ENCODE measurements at regions not wholly inside any gene's neighbourhood (a gene's known extent, or its start where the extent isn't known, plus 50 kb on each side); places are given as distances from the start of the nearest gene placed in this dataset.

- TF ChIP-seq POLR2A (IDR thresholded peaks at IDR 0.05): no peak
- TF ChIP-seq CTCF (IDR thresholded peaks at IDR 0.05): no peak
- TF ChIP-seq POLR2AphosphoS5 (IDR thresholded peaks at IDR 0.05): no peak
- H3K9me3 ChIP-seq: no peaks in the 10 kb centered on the region
Measured at GRCh38 chr10:61842755-61843497, 58.6 kb upstream of the ARID5B start.

GRCh38 chr10:61844116-61844822 is 57.2 kb upstream of the ARID5B start:
- Histone ChIP-seq H3K36me3 (no peaks in the 10 kb centered on the region), H3K4me3 (no peak overlapping the region), H3K27ac (no peak overlapping the region), H3K27me3 (no peaks in the 10 kb centered on the region), H3K4me1 (no peaks in the 10 kb centered on the region), H3K9me3 (no peaks in the 10 kb centered on the region)
- no peak for TF ChIP-seq POLR2AphosphoS5 (IDR thresholded peaks at IDR 0.05)
- TF ChIP-seq POLR2A (IDR thresholded peaks at IDR 0.05): no peak
- TF ChIP-seq CTCF (IDR thresholded peaks at IDR 0.05): no peak
- intact Hi-C loops (cut with DNase I; ENCODE audit: low total_unique reads): no loop called here
- no peak for DNase-seq (ENCODE audit: low spot score in 2 of 2)

More at GRCh38 chr10:61842755-61843497, 58.6 kb upstream of the ARID5B start:
- H3K4me3 ChIP-seq: no peak overlapping the region
- intact Hi-C loops (cut with DNase I; ENCODE audit: low total_unique reads): no loop called here
- H3K27me3 ChIP-seq: no peaks in the 10 kb centered on the region
- H3K36me3 ChIP-seq: no peaks in the 10 kb centered on the region
- DNase-seq (ENCODE audit: low spot score in 2 of 2): no peak
- H3K27ac ChIP-seq: no peak overlapping the region
- no peaks in the 10 kb centered on the region for H3K4me1 ChIP-seq

- no peak for DNase-seq (ENCODE audit: low spot score in 2 of 2)
Measured at GRCh38 chr10:61845196-61845949, 56.1 kb upstream of the ARID5B start.

GRCh38 chr10:61845950-61846268 is 55.6 kb upstream of the ARID5B start:
- Histone ChIP-seq H3K36me3 (no peaks in the 10 kb centered on the region), H3K9me3 (no peaks in the 10 kb centered on the region), H3K27me3 (no peaks in the 10 kb centered on the region), H3K27ac (no peak overlapping the region), H3K4me3 (no peak overlapping the region), H3K4me1 (no peaks in the 10 kb centered on the region)
- DNase-seq (ENCODE audit: low spot score in 2 of 2): no peak
- intact Hi-C loops (cut with DNase I; ENCODE audit: low total_unique reads): loop anchor here (5.0 kb wide), 1 partner anchor 214 kb away; no protein-coding TSS in a partner anchor
- TF ChIP-seq CTCF (IDR thresholded peaks at IDR 0.05) (no peak), POLR2A (IDR thresholded peaks at IDR 0.05) (no peak), POLR2AphosphoS5 (IDR thresholded peaks at IDR 0.05) (no peak)

More at GRCh38 chr10:61845196-61845949, 56.1 kb upstream of the ARID5B start:
- intact Hi-C loops (cut with DNase I; ENCODE audit: low total_unique reads): loop anchor here (5.0 kb wide), 1 partner anchor 213 kb away; no protein-coding TSS in a partner anchor
- Histone ChIP-seq H3K36me3 (no peaks in the 10 kb centered on the region), H3K27me3 (no peaks in the 10 kb centered on the region), H3K27ac (no peak overlapping the region), H3K4me1 (no peaks in the 10 kb centered on the region), H3K4me3 (no peak overlapping the region), H3K9me3 (no peaks in the 10 kb centered on the region)
- no peak for TF ChIP-seq CTCF (IDR thresholded peaks at IDR 0.05)
- TF ChIP-seq POLR2AphosphoS5 (IDR thresholded peaks at IDR 0.05): no peak
- no peak for TF ChIP-seq POLR2A (IDR thresholded peaks at IDR 0.05)

All from breast epithelium (tissue), 4 donors.